ENCODE measurements at regions not wholly inside any gene's neighbourhood (a gene's known extent, or its start where the extent isn't known, plus 50 kb on each side); places are given as distances from the start of the nearest gene placed in this dataset.
"Not testable (repeated sequence)": the region's sequence is repeated elsewhere in the genome, so short reads cannot be mapped to it uniquely, and the experiment has no call there.

- FAIRE-seq: no peak
These were observed 150.6 kb downstream of the MYCN start for GRCh38 chr2:16090650-16091575.

- FAIRE-seq: not testable (repeated sequence)
These were observed 149.1 kb downstream of the MYCN start for GRCh38 chr2:16089491-16089890.

GRCh38 chr2:16088802-16089112 is 148.4 kb downstream of the MYCN start:
- FAIRE-seq: no peak

GRCh38 chr2:16088035-16088801 is 147.9 kb downstream of the MYCN start:
- FAIRE-seq: no peak

- FAIRE-seq: not testable (repeated sequence)
These were observed 145.8 kb downstream of the MYCN start for GRCh38 chr2:16086136-16086535.

GRCh38 chr2:16085073-16085472 is 144.7 kb downstream of the MYCN start:
- no peak for FAIRE-seq

GRCh38 chr2:16084274-16084673 is 143.9 kb downstream of the MYCN start:
- FAIRE-seq: no peak

- no peak for FAIRE-seq
These were observed 141.9 kb downstream of the MYCN start for GRCh38 chr2:16082276-16082675.

GRCh38 chr2:16081316-16082200 is 141.2 kb downstream of the MYCN start:
- FAIRE-seq: no peak

- FAIRE-seq: no peak
These were observed 140.2 kb downstream of the MYCN start for GRCh38 chr2:16080516-16080915.

GRCh38 chr2:16080071-16080470 is 139.7 kb downstream of the MYCN start:
- FAIRE-seq: no peak

- FAIRE-seq: no peak
These were observed 139.3 kb downstream of the MYCN start for GRCh38 chr2:16079637-16080036.

- FAIRE-seq: no peak
These were observed 137.3 kb downstream of the MYCN start for GRCh38 chr2:16077601-16078000.

- FAIRE-seq: no peak
These were observed 136.6 kb downstream of the MYCN start for GRCh38 chr2:16076911-16077310.

- FAIRE-seq: no peak
These were observed 135.0 kb downstream of the MYCN start for GRCh38 chr2:16075045-16076012.

- no peak for FAIRE-seq
These were observed 133.6 kb downstream of the MYCN start for GRCh38 chr2:16073921-16074425.

GRCh38 chr2:16073471-16073870 is 133.1 kb downstream of the MYCN start:
- no peak for FAIRE-seq

GRCh38 chr2:16072638-16073290 is 132.4 kb downstream of the MYCN start:
- no peak for FAIRE-seq

GRCh38 chr2:16071865-16072637 is 131.7 kb downstream of the MYCN start:
- no peak for FAIRE-seq

All from endometrium (tissue), 2 donors.